ENCODE measurements at regions not wholly inside any gene's neighbourhood (a gene's known extent, or its start where the extent isn't known, plus 50 kb on each side); places are given as distances from the start of the nearest gene placed in this dataset.

- TF ChIP-seq POLR2A (IDR thresholded peaks at IDR 0.05) (no peak), CTCF (IDR thresholded peaks at IDR 0.05) (no peak)
Measured at GRCh38 chr5:28249771-28250415, 1211.5 kb upstream of the CDH9 start.

GRCh38 chr5:28234356-28234968 is 1196.1 kb upstream of the CDH9 start:
- intact Hi-C loops (cut with DNase I; ENCODE audit: low total_unique reads) = no loop called here
- TF ChIP-seq CTCF (IDR thresholded peaks at IDR 0.05) (no peak), POLR2A (IDR thresholded peaks at IDR 0.05) (no peak)
- H3K36me3 ChIP-seq (ENCODE audit: low read depth, missing control alignments) = no peaks in the 10 kb centered on the region
- no peak for DNase-seq
- no peaks in the 10 kb centered on the region for H3K9me3 ChIP-seq
- no peak overlapping the region for H3K4me3 ChIP-seq
- H3K27ac ChIP-seq = no peak overlapping the region
- WGBS, 2 donors = 76 to 79% methylated on average over 1 of the region's 1 CpG
- H3K4me1 ChIP-seq = no peaks in the 10 kb centered on the region
- H3K27me3 ChIP-seq = no peaks in the 10 kb centered on the region

More at GRCh38 chr5:28249771-28250415, 1211.5 kb upstream of the CDH9 start:
- Histone ChIP-seq H3K27ac (no peak overlapping the region), H3K4me3 (no peak overlapping the region), H3K36me3 (ENCODE audit: low read depth, missing control alignments) (no peaks in the 10 kb centered on the region), H3K27me3 (no peaks in the 10 kb centered on the region), H3K4me1 (no peaks in the 10 kb centered on the region), H3K9me3 (no peaks in the 10 kb centered on the region)
- intact Hi-C loops (cut with DNase I; ENCODE audit: low total_unique reads) = no loop called here
- no peak for DNase-seq
- 78 to 85% methylated on average over 5 of the region's 5 CpGs for WGBS, 2 donors

- no peaks in the 10 kb centered on the region for H3K4me1 ChIP-seq
- no peaks in the 10 kb centered on the region for H3K36me3 ChIP-seq (ENCODE audit: low read depth, missing control alignments)
- H3K9me3 ChIP-seq = no peaks in the 10 kb centered on the region
- no peak overlapping the region for H3K27ac ChIP-seq
- DNase-seq = no peak
- no peak overlapping the region for H3K4me3 ChIP-seq
- intact Hi-C loops (cut with DNase I; ENCODE audit: low total_unique reads) = no loop called here
- 84 to 89% methylated on average over 3 of the region's 3 CpGs for WGBS, 2 donors
- no peak for TF ChIP-seq POLR2A (IDR thresholded peaks at IDR 0.05)
- no peak for TF ChIP-seq CTCF (IDR thresholded peaks at IDR 0.05)
- no peaks in the 10 kb centered on the region for H3K27me3 ChIP-seq
Measured at GRCh38 chr5:28226407-28226806, 1188.0 kb upstream of the CDH9 start.

GRCh38 chr5:28219539-28219938 is 1181.2 kb upstream of the CDH9 start:
- no peaks in the 10 kb centered on the region for H3K27me3 ChIP-seq

More at GRCh38 chr5:28219539-28219938, 1181.2 kb upstream of the CDH9 start:
- Histone ChIP-seq H3K36me3 (ENCODE audit: low read depth, missing control alignments) (no peaks in the 10 kb centered on the region), H3K4me1 (no peaks in the 10 kb centered on the region), H3K9me3 (no peaks in the 10 kb centered on the region), H3K27ac (no peak overlapping the region), H3K4me3 (no peak overlapping the region)
- DNase-seq = no peak
- intact Hi-C loops (cut with DNase I; ENCODE audit: low total_unique reads) = no loop called here
- TF ChIP-seq POLR2A (IDR thresholded peaks at IDR 0.05) = no peak
- TF ChIP-seq CTCF (IDR thresholded peaks at IDR 0.05) = no peak

Data from testis (tissue), 2 donors.